Liver (tissue), 8 donors: ENCODE measurements at regions not wholly inside any gene's neighbourhood (a gene's known extent, or its start where the extent isn't known, plus 50 kb on each side); places are given as distances from the start of the nearest gene placed in this dataset. TPM values are rescaled to one million over a fixed set of nuclear protein-coding genes. Genes with fewer than 3 reads are reported as not detected.

ENCODE experiments used
- DNase-seq: peaks from one replicate; pipeline ENCODE4 v3.0.0-alpha.2; 2017; ENCODE audit warnings: low spot score
- H3K27ac ChIP-seq, 2 donors: one replicate each; pipeline ENCODE4 v1.7.0; 2013; ENCODE audit warnings: inconsistent platforms in 2 of 2, low read length in 2 of 2, control low read depth in 1 of 2, low read depth in 1 of 2, mild to moderate bottlenecking in 1 of 2
- H3K27me3 ChIP-seq, 4 donors: one replicate each; pipeline versions ENCODE4 v1.6.1 to v1.7.0; 2013; ENCODE audit warnings: low read length in 3 of 4, inconsistent platforms in 1 of 4, mild to moderate bottlenecking in 1 of 4, moderate library complexity in 1 of 4; ENCODE audit not compliant: control insufficient read depth in 4 of 4, insufficient read depth in 4 of 4
- H3K36me3 ChIP-seq, 4 donors: one replicate each; pipeline versions ENCODE4 v1.6.1 to v1.7.0; 2013; ENCODE audit warnings: low read length in 3 of 4, mild to moderate bottlenecking in 3 of 4, low read depth in 1 of 4, moderate library complexity in 1 of 4; ENCODE audit not compliant: control insufficient read depth in 4 of 4, insufficient read depth in 3 of 4
- H3K4me1 ChIP-seq, 4 donors: one replicate each; pipeline versions ENCODE4 v1.6.1 to v1.7.0; 2013; ENCODE audit warnings: low read length in 3 of 4, mild to moderate bottlenecking in 3 of 4, moderate library complexity in 1 of 4; ENCODE audit not compliant: control insufficient read depth in 4 of 4, insufficient read depth in 4 of 4
- H3K4me3 ChIP-seq, 3 donors: one replicate each; pipeline versions ENCODE4 v1.6.1 to v1.7.0; 2013; ENCODE audit warnings: low read length in 3 of 3, control low read depth in 1 of 3, low read depth in 1 of 3, mild to moderate bottlenecking in 1 of 3
- H3K9ac ChIP-seq, 2 donors: one replicate each; pipeline ENCODE4 v1.7.0; 2013; ENCODE audit warnings: low read length in 2 of 2, mild to moderate bottlenecking in 2 of 2, moderate library complexity in 2 of 2, control low read depth in 1 of 2, low read depth in 1 of 2
- H3K9me3 ChIP-seq, 4 donors: one replicate each; pipeline versions ENCODE4 v1.6.1 to v1.7.0; 2013; ENCODE audit warnings: low read length in 3 of 4; ENCODE audit not compliant: control insufficient read depth in 4 of 4
- EGR1 ChIP-seq, 2 donors: IDR thresholded peaks; 2 replicates each; pipeline ENCODE4 v1.6.1; 2016 to 2018; ENCODE audit warnings: antibody characterized with exemption in 2 of 2, low read depth in 2 of 2
- FOXA1 ChIP-seq: IDR thresholded peaks from 2 replicates; pipeline ENCODE4 v1.6.1; 2016; ENCODE audit warnings: antibody characterized with exemption
- FOXA2 ChIP-seq: IDR thresholded peaks from 2 replicates; pipeline ENCODE4 v1.6.1; 2016; ENCODE audit warnings: antibody characterized with exemption
- HNF4G ChIP-seq: IDR thresholded peaks from 2 replicates; pipeline ENCODE4 v1.6.1; 2016; ENCODE audit warnings: antibody characterized with exemption
- NR2F2 ChIP-seq: IDR thresholded peaks from 2 replicates; pipeline ENCODE4 v1.6.1; 2016; ENCODE audit warnings: antibody characterized with exemption
- RAD21 ChIP-seq, 2 donors: IDR thresholded peaks; 2 replicates each; pipeline ENCODE4 v1.6.1; 2016; ENCODE audit warnings: antibody characterized with exemption in 2 of 2, mild to moderate bottlenecking in 2 of 2
- RXRA ChIP-seq, 2 donors: IDR thresholded peaks; 2 replicates each; pipeline ENCODE4 v1.6.1; 2017 to 2018; ENCODE audit warnings: antibody characterized with exemption in 2 of 2, mild to moderate bottlenecking in 1 of 2
- TAF1 ChIP-seq: conservative IDR thresholded peaks from 2 replicates; pipeline ENCODE4 v1.6.1; 2016; ENCODE audit warnings: antibody characterized with exemption, mild to moderate bottlenecking
- WGBS: extraction: QIAGEN DNeasy Blood & Tissue Kit; methylation state at CpG from one replicate; pipeline ENCODE4 v1.1.7; 2013; 5-methylcytosine and 5-hydroxymethylcytosine counted together
- small RNA-seq: library from RNA; depleted of rRNA; stranded (forward); fragments of <200 nt; gene quantifications from one replicate; pipeline ENCODE3, GENCODE V24; 2014
- TF ChIP-seq, protein P1 (sequence below): IDR thresholded peaks from 2 replicates; pipeline ENCODE4 v1.6.1; 2016; ENCODE audit warnings: antibody characterized with exemption
- donor health status: healthy.
- donor health status: healthy.
- donor health status: healthy.
- donor health status: healthy.

DNA sequence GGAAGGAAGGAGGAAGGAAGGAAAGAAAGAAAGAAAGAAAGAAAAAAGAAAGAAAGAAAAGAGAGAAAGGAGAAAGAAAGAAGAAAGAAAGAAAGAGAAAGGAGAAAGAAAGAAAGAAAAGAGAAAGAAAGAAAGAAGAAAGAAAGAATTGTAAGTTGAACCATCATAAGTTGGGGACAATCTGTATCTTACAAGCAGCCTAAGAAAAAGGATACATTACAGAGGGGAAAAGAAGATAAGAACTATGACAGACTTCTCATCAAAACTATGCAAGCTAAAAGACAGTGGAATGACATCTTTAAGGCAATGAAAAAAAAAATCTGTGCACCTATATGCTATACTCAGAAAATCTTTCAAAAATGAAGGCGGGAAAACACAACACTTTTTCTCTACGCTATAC lies 50.3 kb upstream of the SP4 start:
- Histone ChIP-seq H3K27ac (no peak overlapping the region), H3K9me3 (peaks cover 0 to 14% (median 1%) of the 10 kb centered on the region in 4 donors), H3K9ac (no peak overlapping the region), H3K36me3 (no peaks in the 10 kb centered on the region), H3K27me3 (no peaks in the 10 kb centered on the region), H3K4me1 (no peaks in the 10 kb centered on the region), H3K4me3 (no peak overlapping the region)
- TF ChIP-seq, protein P1, sequence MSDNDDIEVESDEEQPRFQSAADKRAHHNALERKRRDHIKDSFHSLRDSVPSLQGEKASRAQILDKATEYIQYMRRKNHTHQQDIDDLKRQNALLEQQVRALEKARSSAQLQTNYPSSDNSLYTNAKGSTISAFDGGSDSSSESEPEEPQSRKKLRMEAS = no peak
- TF ChIP-seq FOXA1 = no peak
- TF ChIP-seq FOXA2 = no peak
- no peak for TF ChIP-seq RXRA (IDR thresholded peaks at IDR 0.05)
- no peak for TF ChIP-seq NR2F2
- no peak for TF ChIP-seq TAF1
- no peak for TF ChIP-seq RAD21 (IDR thresholded peaks at IDR 0.05)
- no peak for TF ChIP-seq EGR1 (IDR thresholded peaks at IDR 0.05; ENCODE audit: low read depth in 2 of 2)
- TF ChIP-seq HNF4G = no peak
- 92% methylated on average over 2 of the region's 2 CpGs for WGBS
- DNase-seq = no peak

Small RNAs in the stretch of these regions (small RNA-seq; reads per million reads assigned to genes)
- not detected for gene RN7SL542P
